Stomach (tissue), 8 donors: ENCODE measurements at regions not wholly inside any gene's neighbourhood (a gene's known extent, or its start where the extent isn't known, plus 50 kb on each side); places are given as distances from the start of the nearest gene placed in this dataset.
"Not testable (repeated sequence)": the region's sequence is repeated elsewhere in the genome, so short reads cannot be mapped to it uniquely, and the experiment has no call there.

Experiments used
- DNase-seq, 2 donors: peaks; one replicate each; pipeline versions ENCODE4 v3.0.0 to v3.0.0-alpha.2; 2013 to 2019
- H3K27ac ChIP-seq, 5 donors: fragments of 200-600 bp in 4 of 5; sonication (generic) in 4 of 5; one replicate each; pipeline ENCODE4 v1.5.1; 2013 to 2019; ENCODE audit warnings: mild to moderate bottlenecking in 1 of 5, moderate library complexity in 1 of 5
- H3K27me3 ChIP-seq, 3 donors: fragments of 200-600 bp; sonication (generic); one replicate each; pipeline ENCODE4 v1.5.1; 2017 to 2019; ENCODE audit warnings: mixed run types in 1 of 3
- H3K36me3 ChIP-seq, 4 donors: fragments of 200-600 bp; sonication (generic); 1 replicate in 3 of 4; 2 replicates in 1 of 4; pipeline ENCODE4 v1.5.1; 2016 to 2019
- H3K4me1 ChIP-seq, 4 donors: fragments of 200-600 bp; sonication (generic); one replicate each; pipeline ENCODE4 v1.5.1; 2016 to 2019
- H3K4me3 ChIP-seq, 4 donors: fragments of 200-600 bp; sonication (generic) in 3 of 4; one replicate each; pipeline ENCODE4 v1.5.1; 2016 to 2019; ENCODE audit warnings: mild to moderate bottlenecking in 1 of 4
- H3K9me3 ChIP-seq, 4 donors: fragments of 200-600 bp; sonication (generic); one replicate each; pipeline ENCODE4 v1.5.1; 2016 to 2019
- EP300 ChIP-seq: sonication (generic); formaldehyde crosslinking; IDR thresholded peaks from one replicate; pipeline ENCODE4 v1.6.1; 2017; ENCODE audit warnings: antibody characterized with exemption
- POLR2A ChIP-seq, 4 donors: fragments of 450-650 bp; IDR thresholded peaks; one replicate each; pipeline ENCODE4 v1.6.1; 2016; ENCODE audit warnings: antibody characterized with exemption in 4 of 4, control low read depth in 2 of 4, mild to moderate bottlenecking in 1 of 4, moderate library complexity in 1 of 4
- POLR2AphosphoS5 ChIP-seq, 3 donors: sonication (generic); formaldehyde crosslinking; IDR thresholded peaks; one replicate each; pipeline ENCODE4 v1.6.1; 2016; ENCODE audit warnings: antibody characterized with exemption in 3 of 3
- WGBS, 5 donors: extraction: QIAGEN DNeasy Blood & Tissue Kit in 3 of 5; methylation state at CpG; one replicate each; pipeline versions ENCODE4 v1.1.5 to v1.1.7; 2013 to 2018; 5-methylcytosine and 5-hydroxymethylcytosine counted together
- intact Hi-C: fragments of 100-400 bp; cut with DNase I; formaldehyde crosslinking; loops from one replicate; pipeline ENCODE4 v1.15.1; 2023; ENCODE audit warnings: low total_unique reads
- TF ChIP-seq, protein P1 (sequence below), 7 experiments: fragments of 450-650 bp in 4 of 7; fragments of 200-600 bp in 3 of 7; sonication (generic) in 3 of 7; IDR thresholded peaks; one replicate each; pipeline ENCODE4 v1.5.1; 2016 to 2019; ENCODE audit warnings: antibody characterized with exemption in 7 of 7, control low read depth in 2 of 7, mild to moderate bottlenecking in 1 of 7
- donor health status: healthy with polysubstance abuse.
- donor health status: Bipolar disorder and iron deficiency.
- donor health status: healthy.

DNA sequence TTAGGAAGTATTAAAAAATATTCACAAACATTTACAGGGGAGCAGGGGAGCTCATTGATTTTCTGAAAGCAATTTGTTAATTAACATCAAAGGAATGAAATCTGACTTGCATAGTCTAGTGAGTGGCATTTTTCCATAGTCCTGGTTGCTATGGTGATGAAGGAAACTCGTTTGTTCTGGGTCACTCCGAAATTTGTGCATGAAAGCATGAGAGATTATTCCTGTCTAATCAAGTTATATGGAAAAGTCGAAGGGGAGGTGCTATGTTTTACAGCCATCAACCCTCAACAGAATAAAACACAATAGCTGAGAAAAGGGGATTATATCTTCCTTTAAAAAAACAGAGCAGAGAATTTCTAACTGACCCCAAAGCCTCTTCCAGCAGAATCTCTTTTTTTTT, 1495.7 kb upstream of the WWC1 start:
- intact Hi-C loops, result no loop called here
- Histone ChIP-seq H3K27me3 (no peaks in the 10 kb centered on the region), H3K4me3 (no peak overlapping the region), H3K36me3 (no peaks in the 10 kb centered on the region), H3K9me3 (peaks cover 0 to 11% (median 5%) of the 10 kb centered on the region in 4 donors), H3K27ac (no peak overlapping the region), H3K4me1 (no peaks in the 10 kb centered on the region)
- DNase-seq, result no peak
- TF ChIP-seq POLR2A (IDR thresholded peaks at IDR 0.05) (no peak), POLR2AphosphoS5 (IDR thresholded peaks at IDR 0.05) (no peak), EP300 (no peak)
- TF ChIP-seq, protein P1, sequence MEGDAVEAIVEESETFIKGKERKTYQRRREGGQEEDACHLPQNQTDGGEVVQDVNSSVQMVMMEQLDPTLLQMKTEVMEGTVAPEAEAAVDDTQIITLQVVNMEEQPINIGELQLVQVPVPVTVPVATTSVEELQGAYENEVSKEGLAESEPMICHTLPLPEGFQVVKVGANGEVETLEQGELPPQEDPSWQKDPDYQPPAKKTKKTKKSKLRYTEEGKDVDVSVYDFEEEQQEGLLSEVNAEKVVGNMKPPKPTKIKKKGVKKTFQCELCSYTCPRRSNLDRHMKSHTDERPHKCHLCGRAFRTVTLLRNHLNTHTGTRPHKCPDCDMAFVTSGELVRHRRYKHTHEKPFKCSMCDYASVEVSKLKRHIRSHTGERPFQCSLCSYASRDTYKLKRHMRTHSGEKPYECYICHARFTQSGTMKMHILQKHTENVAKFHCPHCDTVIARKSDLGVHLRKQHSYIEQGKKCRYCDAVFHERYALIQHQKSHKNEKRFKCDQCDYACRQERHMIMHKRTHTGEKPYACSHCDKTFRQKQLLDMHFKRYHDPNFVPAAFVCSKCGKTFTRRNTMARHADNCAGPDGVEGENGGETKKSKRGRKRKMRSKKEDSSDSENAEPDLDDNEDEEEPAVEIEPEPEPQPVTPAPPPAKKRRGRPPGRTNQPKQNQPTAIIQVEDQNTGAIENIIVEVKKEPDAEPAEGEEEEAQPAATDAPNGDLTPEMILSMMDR (IDR thresholded peaks at IDR 0.05), result no peak
- WGBS, 5 donors, result 29 to 62% (median 45%) methylated on average over 3 of the region's 3 CpGs

DNA sequence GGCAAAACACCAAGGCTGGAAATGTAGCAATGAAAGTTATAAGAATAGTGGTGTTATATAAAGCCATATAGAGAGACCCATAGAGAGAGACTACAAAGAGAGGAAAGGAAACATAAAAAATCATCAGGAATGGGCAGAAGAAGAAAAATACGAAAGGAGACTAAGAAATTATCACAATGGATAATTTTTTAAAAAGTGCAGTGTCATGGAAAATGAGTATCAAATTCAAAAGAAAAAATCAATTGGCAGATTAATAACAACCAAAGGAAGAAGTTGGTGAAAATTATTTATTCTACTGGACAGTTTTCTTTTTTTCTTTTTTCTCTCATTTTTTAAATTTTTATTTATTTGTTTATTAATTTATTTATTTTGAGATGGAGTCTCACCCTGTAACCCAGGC, 1488.4 kb upstream of the WWC1 start:
- intact Hi-C loops, result no loop called here
- no peaks in the 10 kb centered on the region for H3K36me3 ChIP-seq
- H3K27ac ChIP-seq, result no peak overlapping the region
- no peak for DNase-seq
- H3K27me3 ChIP-seq, result no peaks in the 10 kb centered on the region
- 44 to 82% (median 71%) methylated on average over 1 of the region's 1 CpG for whole genome bisulfite sequencing, 5 donors
- H3K9me3 ChIP-seq, result peaks cover 0 to 11% (median 5%) of the 10 kb centered on the region in 4 donors
- no peaks in the 10 kb centered on the region for H3K4me1 ChIP-seq
- no peak overlapping the region for H3K4me3 ChIP-seq
- TF ChIP-seq POLR2AphosphoS5 (IDR thresholded peaks at IDR 0.05) (no peak), POLR2A (IDR thresholded peaks at IDR 0.05) (no peak), EP300 (no peak)

DNA sequence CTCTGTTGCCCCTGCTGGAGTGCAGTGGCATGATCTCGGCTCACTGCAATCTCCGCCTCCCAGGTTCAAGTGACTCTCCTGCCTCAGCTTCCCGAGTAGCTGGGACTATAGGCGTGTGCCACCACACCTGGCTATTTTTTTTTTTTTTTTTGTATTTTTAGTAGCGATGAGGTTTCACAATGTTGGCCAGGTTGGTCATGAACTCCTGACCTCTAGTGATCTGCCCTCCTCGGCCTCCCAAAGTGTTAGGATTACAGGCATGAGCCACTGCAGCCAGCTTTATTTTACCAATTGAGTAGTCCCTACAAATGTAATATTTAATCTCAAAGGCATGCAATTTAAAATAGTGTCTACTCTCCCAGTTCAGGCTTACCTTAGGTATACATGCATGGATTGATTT, 1487.2 kb upstream of the WWC1 start:
- H3K4me1 ChIP-seq, H3K4me3 ChIP-seq, H3K27ac ChIP-seq, intact Hi-C loops, H3K27me3 ChIP-seq, DNase-seq, H3K36me3 ChIP-seq: not testable (repeated sequence)
- H3K9me3 ChIP-seq, result peaks cover 0 to 10% (median 3%) of the 10 kb centered on the region in 4 donors
- 78 to 89% (median 84%) methylated on average over 6 of the region's 6 CpGs for WGBS, 5 donors

DNA sequence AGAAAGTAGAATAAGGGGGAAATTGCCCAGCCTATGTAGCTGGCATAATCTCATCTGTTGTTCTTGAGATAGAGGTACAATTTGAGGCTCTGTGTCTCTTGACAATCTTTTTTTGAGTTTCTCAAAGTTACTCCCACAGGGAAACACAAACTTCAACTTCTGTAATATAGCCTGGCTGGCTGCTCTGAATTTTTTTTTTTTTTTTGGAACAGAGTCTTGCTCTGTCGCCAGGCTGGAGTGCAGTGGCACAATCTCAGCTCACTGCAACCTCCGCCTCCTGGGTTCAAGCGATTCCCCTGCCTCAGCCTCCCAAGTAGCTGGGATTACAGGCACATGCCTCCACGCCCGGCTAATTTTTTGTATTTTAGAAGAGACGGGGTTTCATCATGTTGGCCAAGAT, 1486.8 kb upstream of the WWC1 start:
- H3K9me3 ChIP-seq, H3K27ac ChIP-seq, intact Hi-C loops, H3K4me3 ChIP-seq, H3K27me3 ChIP-seq, DNase-seq, H3K4me1 ChIP-seq, H3K36me3 ChIP-seq: not testable (repeated sequence)
- 80 to 94% (median 90%) methylated on average over 6 of the region's 6 CpGs for WGBS, 5 donors

DNA sequence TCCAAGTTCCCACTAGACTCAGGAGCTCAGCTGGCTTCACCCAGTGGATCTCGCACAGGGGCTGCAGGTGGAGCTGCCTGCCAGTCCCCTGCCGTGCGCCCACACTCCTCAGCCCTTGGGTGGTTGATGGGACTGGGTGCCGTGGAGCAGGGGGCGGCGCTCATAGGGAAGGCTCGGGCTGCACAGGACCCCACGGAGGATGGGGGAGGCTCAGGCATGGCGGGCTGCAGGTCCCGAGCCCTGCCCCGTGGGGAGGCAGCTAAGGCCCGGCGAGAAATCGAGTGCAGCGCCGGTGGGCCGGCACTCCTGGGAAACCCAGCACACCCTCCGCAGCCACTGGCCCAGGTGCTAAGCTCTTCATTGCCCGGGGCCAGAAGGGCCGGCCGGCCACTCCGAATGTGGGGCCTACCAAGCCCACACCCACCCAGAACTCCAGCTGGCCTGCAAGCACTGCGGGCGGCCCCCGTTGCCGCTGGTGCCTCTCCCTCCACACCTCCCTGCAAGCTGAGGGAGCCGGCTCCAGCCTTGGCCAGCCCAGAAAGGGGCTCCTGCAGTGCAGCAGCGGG, 1481.3 kb upstream of the WWC1 start:
- WGBS, 5 donors, result 87 to 93% (median 90%) methylated on average over 15 to 28 of the region's 28 CpGs
- H3K36me3 ChIP-seq, H3K4me3 ChIP-seq, intact Hi-C loops, H3K27me3 ChIP-seq, H3K27ac ChIP-seq, H3K4me1 ChIP-seq, DNase-seq: not testable (repeated sequence)
- H3K9me3 ChIP-seq, result peaks cover 0 to 26% (median 7%) of the 10 kb centered on the region in 4 donors

DNA sequence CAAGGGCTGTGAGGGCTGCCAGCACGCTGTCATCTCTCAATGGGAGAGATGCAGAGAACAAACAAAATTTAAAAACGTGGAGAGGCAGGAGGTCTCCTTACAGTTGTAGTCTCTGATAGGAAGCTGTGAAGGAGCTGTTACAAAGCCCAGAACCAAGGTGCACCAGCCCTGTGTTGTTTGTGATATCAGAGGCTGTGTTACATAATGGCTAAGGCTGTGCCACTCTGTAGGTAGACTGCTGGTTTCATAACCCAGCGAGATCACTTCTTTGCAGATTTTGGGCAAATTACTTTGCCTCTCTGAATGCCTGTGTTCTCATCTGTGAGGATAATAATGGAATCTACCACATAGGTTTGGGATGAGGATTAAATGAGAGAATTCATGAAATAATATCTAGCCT, 1480.7 kb upstream of the WWC1 start:
- no peak for DNase-seq
- H3K9me3 ChIP-seq, result peaks cover 0 to 27% (median 9%) of the 10 kb centered on the region in 4 donors
- no peak overlapping the region for H3K27ac ChIP-seq
- 79 to 93% (median 86%) methylated on average over 3 of the region's 3 CpGs for WGBS, 5 donors
- intact Hi-C loops, result no loop called here
- no peaks in the 10 kb centered on the region for H3K4me1 ChIP-seq
- TF ChIP-seq, protein P1 (IDR thresholded peaks at IDR 0.05), result no peak
- TF ChIP-seq POLR2AphosphoS5 (IDR thresholded peaks at IDR 0.05) (no peak), POLR2A (IDR thresholded peaks at IDR 0.05) (no peak), EP300 (no peak)
- no peaks in the 10 kb centered on the region for H3K27me3 ChIP-seq
- no peak overlapping the region for H3K4me3 ChIP-seq
- H3K36me3 ChIP-seq, result no peaks in the 10 kb centered on the region
